ENCODE measurements at regions not wholly inside any gene's neighbourhood (a gene's known extent, or its start where the extent isn't known, plus 50 kb on each side); places are given as distances from the start of the nearest gene placed in this dataset.

DNA sequence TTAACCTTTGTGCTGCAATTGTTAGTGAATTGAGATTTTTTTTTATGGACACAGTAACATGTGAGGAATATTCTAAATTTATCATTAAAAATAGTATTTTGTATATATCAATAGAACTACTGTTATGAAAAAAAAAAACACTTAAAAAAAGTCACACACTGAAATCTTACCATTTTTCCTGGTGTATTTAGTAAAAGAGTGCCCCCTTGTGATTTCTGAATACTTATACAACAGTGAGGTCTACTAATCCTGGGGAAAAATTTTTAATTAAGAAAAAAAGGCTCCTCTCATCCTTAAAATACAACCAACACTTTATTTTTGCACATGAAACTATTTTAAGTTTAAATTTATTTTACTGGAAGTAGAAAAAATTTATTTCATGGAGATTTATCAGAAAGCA lies 56.4 kb upstream of the SPOCK3 start:
- no peak for DNase-seq (ENCODE audit: low read depth)

- DNase-seq (ENCODE audit: low read depth) = no peak
These were observed 74.6 kb upstream of the SPOCK3 start for GRCh38 chr4:167308876-167309275.

GRCh38 chr4:167321299-167321698 lies 87.0 kb upstream of the SPOCK3 start:
- DNase-seq (ENCODE audit: low read depth) = no peak

- no peak for DNase-seq (ENCODE audit: low read depth)
These were observed 105.5 kb upstream of the SPOCK3 start for GRCh38 chr4:167339781-167340180.

GRCh38 chr4:167359711-167360110 lies 125.4 kb upstream of the SPOCK3 start:
- no peak for DNase-seq (ENCODE audit: low read depth)

DNA sequence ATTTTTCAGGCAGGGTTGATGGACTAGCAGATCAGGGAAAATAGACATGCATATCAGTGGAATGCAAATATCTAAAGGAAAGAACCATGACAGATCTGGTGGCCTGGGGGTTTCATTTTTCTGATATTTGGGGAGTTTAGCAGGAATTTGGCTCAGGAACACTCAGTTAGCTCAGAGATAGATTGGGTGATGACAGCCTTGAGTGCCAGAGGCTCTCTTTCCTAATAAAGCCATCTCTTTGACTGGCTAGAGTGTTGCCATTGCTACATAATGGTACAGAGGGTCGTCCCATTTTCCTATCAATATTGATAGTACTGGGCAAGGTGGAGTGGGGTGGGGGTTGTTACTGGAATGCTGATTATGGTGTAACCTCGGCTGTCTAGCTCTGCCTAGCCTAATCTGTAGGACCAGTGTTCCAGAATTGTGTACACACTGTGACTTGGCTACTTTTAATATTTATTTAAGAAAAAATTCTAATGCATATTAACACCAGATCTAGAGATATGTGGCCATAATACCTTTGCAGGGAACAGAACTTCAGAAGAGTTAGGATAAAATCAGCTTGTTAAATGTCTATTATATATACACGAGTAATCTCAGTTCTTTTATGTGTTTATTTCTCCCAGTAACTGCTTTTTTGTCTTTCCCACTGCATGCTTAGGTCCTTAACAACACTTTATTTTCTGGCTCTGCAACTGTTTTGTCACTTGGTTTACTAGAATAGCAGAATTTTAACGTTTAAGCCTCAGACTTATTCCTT lies 145.0 kb upstream of the SPOCK3 start:
- no peak for DNase-seq (ENCODE audit: low read depth)

DNA sequence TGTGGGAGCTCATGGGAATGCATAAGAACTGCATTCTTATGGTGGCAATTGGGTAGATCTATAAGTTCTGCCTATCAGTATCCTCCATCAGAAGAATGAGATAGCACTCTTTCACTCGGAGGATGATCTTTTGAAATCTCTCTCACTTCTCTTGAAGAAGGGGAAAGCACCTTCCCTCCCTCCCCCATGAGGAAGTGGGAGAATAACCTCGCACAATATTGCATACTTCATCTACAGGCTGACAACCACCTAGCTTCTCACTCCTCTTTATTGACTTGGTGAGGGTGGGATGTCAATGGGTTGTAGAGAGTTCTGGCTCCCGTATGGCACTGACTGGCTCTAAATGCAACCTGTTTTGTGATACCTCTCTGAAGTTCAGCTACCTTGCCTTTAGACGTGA lies 146.7 kb upstream of the SPOCK3 start:
- no peak for DNase-seq (ENCODE audit: low read depth)

GRCh38 chr4:167383291-167383690 lies 149.0 kb upstream of the SPOCK3 start:
- DNase-seq (ENCODE audit: low read depth) = no peak

- no peak for DNase-seq (ENCODE audit: low read depth)
These were observed 163.3 kb upstream of the SPOCK3 start for GRCh38 chr4:167397586-167397985.

GRCh38 chr4:167399201-167399600 lies 164.9 kb upstream of the SPOCK3 start:
- DNase-seq (ENCODE audit: low read depth) = no peak

DNA sequence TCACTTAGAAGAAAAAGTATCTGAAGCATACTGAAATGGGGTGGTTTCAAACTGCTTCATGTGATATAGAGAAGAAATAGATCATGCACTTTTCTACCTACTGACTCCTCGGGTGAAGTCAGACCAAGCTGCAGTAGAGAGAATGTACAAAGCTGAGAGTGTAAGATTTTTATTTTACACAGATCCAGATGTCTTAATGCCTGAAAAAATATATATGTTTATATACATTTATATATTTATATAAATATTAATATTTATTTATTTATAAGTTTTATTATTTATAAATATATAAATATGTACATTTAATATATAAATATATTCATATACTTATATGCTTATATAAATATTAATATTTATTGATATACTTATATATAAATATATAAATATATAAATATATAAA lies 171.9 kb upstream of the SPOCK3 start:
- no peak for DNase-seq (ENCODE audit: low read depth)

DNA sequence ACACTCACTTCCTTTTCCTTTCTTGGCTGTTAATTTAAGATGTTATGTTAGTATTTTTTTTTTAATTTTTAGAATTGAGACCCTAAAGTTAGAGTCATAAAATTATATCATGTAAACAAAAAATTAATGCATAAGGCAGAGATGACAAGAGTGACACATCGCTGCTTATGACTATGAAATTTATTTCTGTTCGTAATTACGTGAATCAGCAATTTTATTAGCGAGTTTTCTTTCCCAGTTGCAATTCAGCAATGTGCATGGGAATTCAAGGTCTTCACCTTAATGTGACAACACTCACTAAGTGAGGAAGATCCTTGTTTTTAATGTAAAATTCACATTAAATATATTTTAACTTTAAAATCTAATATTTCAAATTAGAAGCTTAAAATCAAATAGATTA lies 181.2 kb upstream of the SPOCK3 start:
- no peak for DNase-seq (ENCODE audit: low read depth)

- no peak for DNase-seq (ENCODE audit: low read depth)
These were observed 185.3 kb upstream of the SPOCK3 start for GRCh38 chr4:167419468-167420140.

- DNase-seq (ENCODE audit: low read depth) = no peak
These were observed 186.9 kb upstream of the SPOCK3 start for GRCh38 chr4:167421201-167421600.

DNA sequence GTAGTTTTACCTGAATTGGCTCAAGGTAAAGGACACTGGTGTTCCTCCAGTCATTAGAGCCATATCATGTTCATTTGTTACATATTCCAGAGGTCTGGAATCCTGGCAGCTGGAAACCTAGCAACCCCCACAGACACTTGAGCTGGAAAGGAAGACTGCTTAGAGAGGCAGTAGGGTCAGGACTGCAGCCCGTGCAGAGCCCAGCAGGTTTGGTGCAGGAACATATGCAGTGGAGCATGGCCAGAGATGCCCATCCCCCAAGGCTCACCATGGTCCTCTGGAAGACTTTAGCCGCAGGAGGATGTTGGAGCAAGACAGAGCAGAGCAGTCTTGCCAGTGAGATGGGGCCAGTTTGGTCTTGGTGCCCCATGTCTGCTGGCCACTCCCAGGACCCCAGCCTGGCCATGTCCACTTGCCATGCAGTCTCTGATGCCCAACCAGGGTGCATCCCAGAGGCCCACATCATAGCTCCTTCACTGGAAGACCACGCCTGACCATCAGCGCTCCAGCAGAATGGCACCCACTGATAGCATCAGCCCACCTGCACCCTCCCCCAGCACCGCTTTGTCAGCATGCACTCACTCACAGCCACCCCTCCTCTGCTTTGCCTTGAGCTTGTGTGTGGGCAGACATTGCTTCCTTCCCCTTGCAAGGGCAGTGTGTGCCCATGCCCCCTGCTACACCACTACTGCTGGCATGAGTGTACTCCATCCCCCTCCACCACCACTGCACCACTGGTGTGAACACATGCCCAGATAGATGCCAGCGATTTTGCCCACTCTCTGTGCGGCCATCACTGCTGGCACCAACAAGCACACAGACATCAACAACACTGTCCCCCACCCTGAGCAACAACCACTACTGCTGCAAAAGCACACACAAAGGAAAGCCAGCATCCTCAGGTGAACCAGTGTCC lies 190.3 kb upstream of the SPOCK3 start:
- no peak for DNase-seq (ENCODE audit: low read depth)

GRCh38 chr4:167428156-167428555 lies 193.9 kb upstream of the SPOCK3 start:
- DNase-seq (ENCODE audit: low read depth) = no peak

GRCh38 chr4:167431371-167431770 lies 197.1 kb upstream of the SPOCK3 start:
- DNase-seq (ENCODE audit: low read depth) = no peak

DNA sequence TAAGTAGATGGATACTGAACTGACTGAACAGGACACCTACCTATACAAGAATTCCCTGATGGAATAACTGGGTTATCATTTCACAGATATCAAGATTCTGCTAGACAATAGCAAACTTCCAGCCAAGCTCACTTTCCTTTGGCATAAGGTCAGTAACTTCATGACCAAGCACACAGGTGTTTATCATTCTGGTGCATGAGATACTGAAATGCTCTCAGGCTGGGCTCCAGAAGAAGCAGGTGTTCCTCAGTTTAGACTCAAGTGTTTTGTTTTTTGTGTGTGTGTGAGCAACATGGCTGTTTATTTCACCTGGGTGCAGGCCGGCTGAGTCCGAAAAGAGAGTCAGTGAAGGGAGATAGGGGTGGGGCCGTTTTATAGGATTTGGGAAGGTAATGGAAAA lies 201.5 kb upstream of the SPOCK3 start:
- DNase-seq (ENCODE audit: low read depth) = no peak

DNA sequence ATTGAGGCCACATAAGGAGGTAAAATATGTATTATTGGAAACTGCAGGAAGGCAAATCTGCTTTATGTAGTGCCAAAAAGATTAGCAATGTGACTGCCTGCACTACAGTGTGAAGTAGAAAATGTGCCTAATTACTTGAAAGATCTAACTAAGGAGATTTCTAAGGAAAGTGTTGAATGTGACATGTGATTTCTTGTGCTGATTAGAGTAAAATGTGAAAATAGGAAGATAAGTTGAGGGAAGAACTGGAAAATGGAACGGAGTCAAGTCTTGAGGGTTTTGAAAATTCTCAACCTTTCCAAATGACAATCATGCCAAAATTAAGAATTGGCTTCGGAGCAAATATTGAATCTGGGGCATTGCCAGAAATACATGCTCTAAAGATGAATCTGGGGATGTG lies 209.5 kb upstream of the SPOCK3 start:
- no peak for DNase-seq (ENCODE audit: low read depth)

- no peak for DNase-seq (ENCODE audit: low read depth)
These were observed 218.7 kb upstream of the SPOCK3 start for GRCh38 chr4:167452922-167453430.

- DNase-seq (ENCODE audit: low read depth) = no peak
These were observed 222.3 kb upstream of the SPOCK3 start for GRCh38 chr4:167456619-167457018.

DNA sequence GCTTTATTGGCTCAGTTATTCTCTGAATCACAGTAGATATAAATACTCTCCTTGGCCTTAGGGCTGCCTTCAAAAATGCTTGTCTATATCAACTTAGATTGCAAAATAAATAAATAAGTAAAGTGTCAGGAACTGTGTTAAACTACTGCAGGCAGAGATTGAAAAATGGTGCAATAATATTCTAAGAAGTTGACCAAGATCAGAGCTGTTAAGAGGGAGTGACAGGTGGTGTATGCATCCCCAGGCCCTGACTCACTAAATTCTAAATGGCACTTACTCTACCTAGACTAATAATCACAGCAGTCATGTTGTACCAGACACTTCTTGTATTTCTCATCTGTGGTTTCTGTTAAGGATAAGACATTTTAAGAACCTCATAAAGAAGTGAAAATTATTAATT lies 235.1 kb upstream of the SPOCK3 start:
- no peak for DNase-seq (ENCODE audit: low read depth)

- DNase-seq (ENCODE audit: low read depth) = no peak
These were observed 241.7 kb upstream of the SPOCK3 start for GRCh38 chr4:167475951-167476350.
